ENCODE measurements at regions not wholly inside any gene's neighbourhood (a gene's known extent, or its start where the extent isn't known, plus 50 kb on each side); places are given as distances from the start of the nearest gene placed in this dataset.

- Mint-ChIP-seq H3K36me3 (no peaks in the 10 kb centered on the region), H3K9me3 (no peaks in the 10 kb centered on the region), H3K4me1 (no peaks in the 10 kb centered on the region), H3K27me3 (ENCODE audit: low read depth) (no peaks in the 10 kb centered on the region), H3K27ac (no peak overlapping the region), H3K4me3 (no peak overlapping the region)
- no peak for DNase-seq (ENCODE audit: low spot score in 2 of 2, unreplicated experiment in 2 of 2)
- TF ChIP-seq CTCF (IDR thresholded peaks at IDR 0.05; ENCODE audit: unreplicated experiment): no peak
Observed at GRCh38 chr5:42230839-42231238, 192.4 kb upstream of the GHR start.

DNA sequence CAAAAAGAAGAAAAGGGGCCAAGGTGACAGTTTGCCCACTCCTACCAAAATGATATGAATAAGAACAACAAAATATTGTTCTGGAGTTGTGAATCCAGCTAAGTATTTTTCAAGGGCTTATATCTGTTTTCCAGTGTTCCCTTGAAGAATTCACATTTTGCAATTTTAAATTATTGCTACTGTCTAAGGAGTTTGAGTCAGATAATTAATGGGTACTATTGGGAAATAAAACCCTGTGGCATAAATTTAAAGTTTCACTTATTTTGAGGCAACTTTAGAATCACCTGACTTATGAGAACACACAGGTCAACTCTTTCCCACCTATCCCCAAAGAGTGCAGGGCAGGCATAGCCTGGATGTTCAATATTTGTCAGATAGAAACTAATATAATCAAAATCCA lies 188.0 kb upstream of the GHR start:
- no peak for DNase-seq (ENCODE audit: low spot score in 2 of 2, unreplicated experiment in 2 of 2)
- no peaks in the 10 kb centered on the region for H3K27me3 Mint-ChIP-seq (ENCODE audit: low read depth)
- no peak for TF ChIP-seq CTCF (IDR thresholded peaks at IDR 0.05; ENCODE audit: unreplicated experiment)
- no peak overlapping the region for H3K27ac Mint-ChIP-seq
- H3K36me3 Mint-ChIP-seq: no peaks in the 10 kb centered on the region
- H3K4me3 Mint-ChIP-seq: no peak overlapping the region
- H3K9me3 Mint-ChIP-seq: no peaks in the 10 kb centered on the region
- H3K4me1 Mint-ChIP-seq: no peaks in the 10 kb centered on the region

DNA sequence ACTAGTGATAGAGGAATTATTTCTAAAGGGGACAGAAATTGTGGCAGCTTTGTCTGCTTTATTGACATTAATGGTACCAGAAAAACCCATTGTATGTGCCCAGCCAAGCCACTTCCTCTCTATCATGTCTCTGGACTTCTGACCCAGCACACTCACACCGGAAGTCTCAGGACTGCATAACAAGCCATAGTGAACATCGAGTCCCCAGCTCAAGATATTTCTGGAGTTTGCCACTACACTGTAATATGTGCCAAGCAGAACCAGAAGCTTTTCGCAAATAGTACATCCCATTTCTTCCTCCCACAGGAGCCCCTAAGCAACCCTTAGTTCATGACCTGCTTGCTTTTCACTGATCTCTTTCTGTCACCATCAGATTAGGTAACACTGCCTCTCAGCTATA lies 187.4 kb upstream of the GHR start:
- H3K36me3 Mint-ChIP-seq: no peaks in the 10 kb centered on the region
- no peak overlapping the region for H3K27ac Mint-ChIP-seq
- no peaks in the 10 kb centered on the region for H3K4me1 Mint-ChIP-seq
- no peak overlapping the region for H3K4me3 Mint-ChIP-seq
- no peaks in the 10 kb centered on the region for H3K9me3 Mint-ChIP-seq
- H3K27me3 Mint-ChIP-seq (ENCODE audit: low read depth): no peaks in the 10 kb centered on the region
- TF ChIP-seq CTCF (IDR thresholded peaks at IDR 0.05; ENCODE audit: unreplicated experiment): no peak
- DNase-seq (ENCODE audit: low spot score in 2 of 2, unreplicated experiment in 2 of 2): no peak

DNA sequence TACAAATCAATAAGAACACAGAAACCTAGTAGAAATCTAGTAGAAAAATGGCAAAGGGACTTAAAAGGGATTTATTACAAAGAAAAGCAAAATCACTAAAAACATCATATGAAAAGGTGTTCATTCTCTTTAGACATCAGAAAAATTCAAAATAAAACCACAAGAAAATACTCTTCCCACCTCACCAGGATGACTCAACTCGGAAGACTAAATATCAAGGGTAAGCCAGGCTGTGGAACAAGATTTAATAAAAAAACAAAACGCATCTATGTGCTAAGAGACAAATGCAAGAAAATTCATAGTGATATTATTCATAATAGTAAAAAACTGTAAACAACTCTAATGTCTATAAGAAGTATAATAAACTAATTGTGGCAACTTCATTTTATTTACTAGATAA lies 181.6 kb upstream of the GHR start:
- Mint-ChIP-seq H3K27ac (no peak overlapping the region), H3K9me3 (no peaks in the 10 kb centered on the region), H3K4me1 (no peaks in the 10 kb centered on the region), H3K4me3 (no peak overlapping the region), H3K36me3 (no peaks in the 10 kb centered on the region), H3K27me3 (ENCODE audit: low read depth) (no peaks in the 10 kb centered on the region)
- DNase-seq (ENCODE audit: low spot score in 2 of 2, unreplicated experiment in 2 of 2): no peak
- no peak for TF ChIP-seq CTCF (IDR thresholded peaks at IDR 0.05; ENCODE audit: unreplicated experiment)

GRCh38 chr5:42242210-42242609 lies 181.0 kb upstream of the GHR start:
- TF ChIP-seq CTCF (IDR thresholded peaks at IDR 0.05; ENCODE audit: unreplicated experiment): no peak
- H3K27ac Mint-ChIP-seq: no peak overlapping the region
- H3K4me1 Mint-ChIP-seq: no peaks in the 10 kb centered on the region
- DNase-seq (ENCODE audit: low spot score in 2 of 2, unreplicated experiment in 2 of 2): no peak
- H3K4me3 Mint-ChIP-seq: no peak overlapping the region
- no peaks in the 10 kb centered on the region for H3K27me3 Mint-ChIP-seq (ENCODE audit: low read depth)
- no peaks in the 10 kb centered on the region for H3K36me3 Mint-ChIP-seq
- H3K9me3 Mint-ChIP-seq: peaks cover 1% of the 10 kb centered on the region

DNA sequence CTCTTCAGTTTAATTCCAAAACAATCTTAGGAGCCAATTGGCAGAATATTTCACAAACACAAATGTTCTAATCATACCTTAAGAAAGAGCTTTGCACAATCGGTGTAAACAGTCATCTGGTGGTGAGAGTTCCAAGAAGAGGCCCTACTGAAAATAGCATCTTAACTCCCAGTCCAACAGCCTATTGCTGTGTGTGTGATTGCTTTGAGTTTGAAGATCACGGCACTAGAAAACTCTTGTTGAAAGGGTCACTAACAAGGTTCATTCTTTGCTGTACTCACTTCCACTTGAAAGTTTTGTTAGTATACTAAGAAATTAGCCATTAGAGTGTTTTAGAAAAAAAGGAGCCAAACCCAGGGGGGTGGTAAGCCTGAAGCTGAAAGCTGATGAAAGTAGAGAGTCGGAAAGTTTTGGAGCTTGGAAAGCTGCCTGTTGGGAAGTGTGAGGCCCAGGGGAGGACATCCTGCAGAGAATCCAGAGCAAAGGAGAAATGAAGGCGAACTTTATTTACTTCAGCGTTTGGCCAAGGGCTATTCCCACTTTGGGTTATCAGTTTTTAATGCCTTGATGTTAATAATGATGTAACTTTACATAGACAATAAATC lies 180.3 kb upstream of the GHR start:
- Mint-ChIP-seq H3K4me3 (no peak overlapping the region), H3K4me1 (no peaks in the 10 kb centered on the region), H3K27me3 (ENCODE audit: low read depth) (no peaks in the 10 kb centered on the region), H3K27ac (no peak overlapping the region), H3K36me3 (no peaks in the 10 kb centered on the region), H3K9me3 (peaks cover 9% of the 10 kb centered on the region)
- no peak for TF ChIP-seq CTCF (IDR thresholded peaks at IDR 0.05; ENCODE audit: unreplicated experiment)
- DNase-seq (ENCODE audit: low spot score in 2 of 2, unreplicated experiment in 2 of 2): no peak

Measured in mesothelial cell of epicardium (in vitro differentiated cells).